ENCODE measurements at regions not wholly inside any gene's neighbourhood (a gene's known extent, or its start where the extent isn't known, plus 50 kb on each side); places are given as distances from the start of the nearest gene placed in this dataset.

GRCh38 chr7:149682038-149682437, 91.3 kb downstream of the ZNF467 start:
- no peak for TF ChIP-seq CTCF (conservative IDR thresholded peaks at IDR 0.05)
- H3K27ac ChIP-seq: no peak overlapping the region

- no peak for TF ChIP-seq CTCF (conservative IDR thresholded peaks at IDR 0.05)
- no peak overlapping the region for H3K27ac ChIP-seq
Observed at GRCh38 chr7:149681274-149681673, 92.1 kb downstream of the ZNF467 start.

- TF ChIP-seq CTCF (conservative IDR thresholded peaks at IDR 0.05): no peak
- no peak overlapping the region for H3K27ac ChIP-seq
Observed at GRCh38 chr7:149680331-149681025, 92.9 kb downstream of the ZNF467 start.

- peak overlapping the region; percentile 26; the same call in 1 of the 2 replicates for H3K27ac ChIP-seq
Observed at GRCh38 chr7:149674728-149675385, 98.5 kb downstream of the ZNF467 start.

- no peak overlapping the region for H3K27ac ChIP-seq
- no peak for TF ChIP-seq CTCF (conservative IDR thresholded peaks at IDR 0.05)
Observed at GRCh38 chr7:149673006-149673405, 100.4 kb downstream of the ZNF467 start.

- H3K27ac ChIP-seq: peak overlapping the region; percentile 57
Observed at GRCh38 chr7:149670288-149670687, 103.1 kb downstream of the ZNF467 start.

GRCh38 chr7:149669121-149669818, 104.1 kb downstream of the ZNF467 start:
- H3K27ac ChIP-seq: peak overlapping the region; percentile 57; the same call in 1 of the 2 replicates
- TF ChIP-seq CTCF (conservative IDR thresholded peaks at IDR 0.05): peak; percentile 76

More at GRCh38 chr7:149670288-149670687, 103.1 kb downstream of the ZNF467 start:
- TF ChIP-seq CTCF (conservative IDR thresholded peaks at IDR 0.05): no peak
